ENCODE measurements at regions not wholly inside any gene's neighbourhood (a gene's known extent, or its start where the extent isn't known, plus 50 kb on each side); places are given as distances from the start of the nearest gene placed in this dataset.

DNA sequence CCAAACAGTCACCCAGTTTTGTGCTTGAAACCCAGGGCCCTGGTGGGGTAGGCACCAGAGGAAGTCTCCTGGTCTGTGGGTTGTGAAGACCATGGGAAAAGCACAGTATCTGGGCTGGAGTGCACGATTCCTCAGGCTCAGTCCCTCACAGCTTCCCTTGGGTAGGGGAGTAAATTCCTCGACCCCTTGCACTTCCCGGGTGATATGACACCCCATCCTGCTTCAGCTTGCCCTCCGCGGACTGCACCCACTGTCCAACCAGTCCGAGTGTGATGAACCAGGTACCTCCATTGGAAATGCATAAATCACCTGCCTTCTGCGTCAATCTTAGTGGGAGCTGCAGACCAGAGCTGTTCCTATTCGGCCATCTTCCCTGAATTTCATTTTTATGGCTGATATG is 133.9 kb upstream of the KCTD3 start:
- TF ChIP-seq, protein P1, sequence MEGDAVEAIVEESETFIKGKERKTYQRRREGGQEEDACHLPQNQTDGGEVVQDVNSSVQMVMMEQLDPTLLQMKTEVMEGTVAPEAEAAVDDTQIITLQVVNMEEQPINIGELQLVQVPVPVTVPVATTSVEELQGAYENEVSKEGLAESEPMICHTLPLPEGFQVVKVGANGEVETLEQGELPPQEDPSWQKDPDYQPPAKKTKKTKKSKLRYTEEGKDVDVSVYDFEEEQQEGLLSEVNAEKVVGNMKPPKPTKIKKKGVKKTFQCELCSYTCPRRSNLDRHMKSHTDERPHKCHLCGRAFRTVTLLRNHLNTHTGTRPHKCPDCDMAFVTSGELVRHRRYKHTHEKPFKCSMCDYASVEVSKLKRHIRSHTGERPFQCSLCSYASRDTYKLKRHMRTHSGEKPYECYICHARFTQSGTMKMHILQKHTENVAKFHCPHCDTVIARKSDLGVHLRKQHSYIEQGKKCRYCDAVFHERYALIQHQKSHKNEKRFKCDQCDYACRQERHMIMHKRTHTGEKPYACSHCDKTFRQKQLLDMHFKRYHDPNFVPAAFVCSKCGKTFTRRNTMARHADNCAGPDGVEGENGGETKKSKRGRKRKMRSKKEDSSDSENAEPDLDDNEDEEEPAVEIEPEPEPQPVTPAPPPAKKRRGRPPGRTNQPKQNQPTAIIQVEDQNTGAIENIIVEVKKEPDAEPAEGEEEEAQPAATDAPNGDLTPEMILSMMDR (IDR thresholded peaks at IDR 0.05): no peak
- no peak for TF ChIP-seq POLR2AphosphoS5 (IDR thresholded peaks at IDR 0.05)
